Amygdala (tissue), 56 donors: ENCODE measurements at regions not wholly inside any gene's neighbourhood (a gene's known extent, or its start where the extent isn't known, plus 50 kb on each side); places are given as distances from the start of the nearest gene placed in this dataset.
A peak's percentile ranks its signal among the peaks of the same experiment; 100 is the strongest.
"Not testable (repeated sequence)": the region's sequence is repeated elsewhere in the genome, so short reads cannot be mapped to it uniquely, and the experiment has no call there.

ENCODE experiments used
- DNase-seq, 56 donors: peaks; one replicate each; lab custom pipeline; 2025; lab: John Stamatoyannopoulos, UW

DNA sequence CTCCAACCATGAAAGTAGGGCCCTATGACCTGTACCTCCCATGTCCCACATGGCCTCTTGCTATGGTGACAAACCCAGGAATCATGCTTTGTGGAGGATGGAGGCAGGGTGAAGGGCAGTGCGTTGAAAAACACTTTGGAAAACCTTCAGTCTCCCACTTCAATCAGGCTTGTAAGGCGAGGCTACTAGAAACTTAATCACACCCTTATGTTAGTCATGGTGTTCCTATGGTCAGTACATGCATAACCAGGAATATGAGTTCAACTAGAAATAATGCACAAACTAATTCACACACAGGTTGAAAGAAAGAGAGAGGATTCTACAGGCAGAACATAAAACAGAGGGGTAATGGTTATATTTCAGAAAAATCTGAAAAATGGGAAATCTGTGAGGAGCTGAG, 601.1 kb downstream of the KCTD16 start:
- DNase-seq = no peak

DNA sequence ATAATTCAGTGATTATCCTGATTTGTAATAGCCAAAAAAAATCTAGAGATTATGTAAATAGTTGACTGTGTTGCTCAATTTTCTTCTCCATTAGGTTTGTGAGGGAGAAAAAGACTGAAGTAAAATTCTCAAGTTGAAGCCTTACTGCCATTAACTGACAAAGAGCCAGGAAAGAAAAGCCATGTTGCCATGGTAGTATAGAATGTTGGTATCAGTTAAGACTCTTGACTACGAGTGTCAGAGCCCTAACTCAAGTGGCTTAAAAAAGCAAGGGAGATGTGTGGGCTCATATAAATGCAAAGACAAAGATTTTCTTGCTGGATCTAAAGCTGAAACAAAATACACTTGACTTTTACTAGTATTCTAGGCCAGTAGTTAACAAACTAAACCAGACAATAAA, 571.7 kb downstream of the KCTD16 start:
- no peak for DNase-seq

DNA sequence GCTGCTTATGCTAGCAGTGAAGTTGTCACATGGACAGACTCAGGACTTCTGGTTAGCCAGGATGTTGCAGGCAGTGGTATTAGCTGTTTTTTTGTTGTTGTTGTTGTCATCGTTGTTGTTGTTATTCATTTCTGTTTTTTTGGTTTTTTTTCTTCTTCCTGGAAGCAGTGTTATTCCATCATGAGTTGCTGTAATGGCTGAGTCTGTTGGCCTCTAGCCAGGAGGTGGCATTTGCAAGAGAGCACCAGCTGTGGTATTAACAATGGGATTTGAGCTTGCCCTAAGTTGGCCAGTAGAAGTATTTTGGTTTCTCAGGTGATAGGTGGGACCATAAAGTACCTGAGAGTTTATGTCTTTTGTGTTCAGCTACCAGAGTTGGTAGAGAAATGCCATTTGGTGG, 561.1 kb downstream of the KCTD16 start:
- DNase-seq = no peak

GRCh38 chr5:144712090-144712489, 541.4 kb downstream of the KCTD16 start:
- DNase-seq = no peak

DNA sequence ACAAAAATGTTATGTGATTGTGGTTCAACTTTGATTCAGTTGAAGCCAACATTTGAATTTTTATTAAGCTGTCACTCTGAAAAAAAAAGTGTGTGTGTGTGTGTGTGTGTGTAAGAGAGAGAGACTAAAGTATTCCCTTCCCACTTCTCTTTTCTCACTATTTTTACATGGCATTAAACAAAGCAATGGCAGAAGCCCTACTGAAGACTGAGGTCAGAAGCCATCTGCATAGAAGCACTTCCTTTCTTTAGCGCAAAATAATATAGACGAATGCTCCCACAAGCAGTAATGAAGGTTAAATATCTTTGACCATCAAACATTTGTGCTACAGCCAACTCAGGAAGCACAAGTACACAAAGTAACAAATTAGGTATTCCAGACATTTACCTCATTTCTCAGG, 540.5 kb downstream of the KCTD16 start:
- DNase-seq = no peak

DNA sequence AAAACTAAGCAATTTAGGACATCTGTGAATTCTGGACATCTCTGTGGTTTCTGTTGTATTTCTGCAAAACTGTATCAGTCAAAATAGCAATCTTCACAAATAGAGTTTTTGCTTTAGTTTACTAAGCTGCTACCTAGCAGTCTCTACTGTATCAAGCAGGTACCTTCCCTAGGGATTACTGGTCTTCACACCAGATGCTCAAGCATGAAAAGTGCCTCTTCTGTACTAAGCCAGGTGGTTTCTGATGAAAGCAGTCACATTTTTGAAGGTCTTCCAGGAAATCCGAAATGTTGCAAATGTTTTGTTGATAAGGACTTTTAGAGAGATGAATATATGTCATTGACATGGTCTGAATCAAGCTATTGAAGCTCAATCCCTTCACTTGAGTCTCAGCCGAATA, 540.0 kb downstream of the KCTD16 start:
- no peak for DNase-seq

DNA sequence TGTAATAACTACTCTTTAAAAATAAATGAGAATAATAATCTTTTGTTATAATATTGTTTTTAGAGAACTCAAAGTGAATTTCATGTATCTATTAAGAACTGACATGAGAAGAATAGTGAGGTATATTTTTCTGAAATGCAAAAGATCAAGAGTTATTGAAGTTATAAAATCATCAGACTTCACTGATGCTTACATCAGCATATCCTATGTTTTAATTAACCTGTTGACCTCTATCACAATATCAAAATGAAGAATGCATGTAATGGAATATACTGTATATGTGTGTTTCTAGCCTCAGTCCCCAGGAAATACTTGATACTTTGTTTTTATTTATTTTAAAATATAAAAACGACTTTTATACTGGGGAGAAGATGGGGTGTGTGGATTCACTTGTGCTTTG, 533.1 kb downstream of the KCTD16 start:
- DNase-seq = no peak

DNA sequence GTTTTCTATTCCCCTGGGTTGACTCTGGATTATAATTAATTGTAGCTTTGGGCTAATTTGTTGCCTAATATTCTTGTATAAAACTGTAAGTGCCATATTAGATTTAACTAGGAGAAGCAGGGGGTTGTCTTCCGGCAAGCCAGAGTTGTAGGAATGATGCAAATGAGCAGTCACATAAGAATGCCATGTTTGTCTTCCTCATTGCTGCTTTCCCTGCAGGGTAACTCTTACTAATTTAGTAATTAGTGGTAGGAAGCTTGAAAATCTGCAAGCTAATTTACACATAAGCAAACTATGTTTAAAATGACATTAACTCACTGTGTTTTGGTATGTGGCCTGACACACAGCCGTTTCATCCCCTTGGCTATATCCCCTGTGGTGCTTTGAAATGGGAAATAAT, 527.8 kb downstream of the KCTD16 start:
- DNase-seq = no peak

DNA sequence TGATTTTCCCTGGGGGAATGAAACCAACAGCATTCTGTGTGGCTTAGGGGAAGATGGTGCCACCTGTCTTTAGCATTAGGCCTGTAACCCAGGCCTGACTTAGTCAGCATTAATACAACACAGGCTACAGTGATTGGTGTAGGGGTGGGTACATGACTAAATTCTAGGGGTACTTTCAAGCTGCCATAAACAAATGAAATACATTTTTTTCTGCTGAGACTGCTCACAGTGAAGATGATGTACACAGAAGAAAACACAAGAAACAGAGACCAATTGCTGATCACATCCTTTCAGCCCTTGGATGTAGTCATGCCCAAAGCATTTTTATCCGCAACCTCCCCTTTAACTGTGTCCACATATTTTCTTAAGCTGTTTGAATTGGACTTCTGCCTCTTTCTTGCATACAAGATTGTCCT, 527.2 kb downstream of the KCTD16 start:
- no peak for DNase-seq

DNA sequence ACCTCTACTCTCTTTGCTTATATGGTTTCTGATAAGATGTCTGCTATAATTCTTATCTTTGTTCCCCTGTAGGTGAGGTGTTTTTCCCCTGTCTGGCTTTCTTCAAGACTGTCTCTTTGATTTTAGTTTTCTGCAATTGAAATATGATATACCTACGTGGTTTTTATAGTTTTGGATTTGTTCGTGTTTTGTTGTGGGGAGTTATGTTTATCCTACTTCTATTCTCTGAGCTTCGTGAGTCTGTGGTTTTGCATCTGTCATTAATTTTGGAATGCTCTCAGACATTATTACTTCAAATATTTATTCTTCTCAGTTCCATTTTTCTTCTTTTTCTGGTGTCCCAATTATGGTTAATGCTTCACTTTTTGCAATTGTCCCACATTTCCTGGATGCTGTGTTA, 521.3 kb downstream of the KCTD16 start:
- DNase-seq = no peak

- no peak for DNase-seq
Measured at GRCh38 chr5:144684899-144685298, 514.2 kb downstream of the KCTD16 start.

- DNase-seq = no peak
Measured at GRCh38 chr5:144680711-144681110, 510.0 kb downstream of the KCTD16 start.

DNA sequence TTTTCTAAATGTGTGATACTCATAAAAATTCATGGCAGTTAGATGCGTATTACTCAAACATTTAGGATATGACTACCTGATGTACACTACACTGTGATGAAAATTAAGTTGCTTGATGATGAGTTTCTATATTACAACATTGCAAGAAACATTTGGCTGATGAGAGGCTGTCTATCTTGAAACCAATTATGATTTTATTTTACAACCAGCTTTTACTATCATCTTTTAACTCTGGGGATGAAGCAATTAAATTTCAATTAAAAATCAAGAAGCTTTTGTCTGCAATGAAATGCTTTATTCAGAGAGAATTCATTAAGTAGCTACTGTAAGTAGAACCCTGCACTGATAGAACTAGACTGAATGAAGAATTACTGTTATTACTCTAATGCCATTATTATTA, 500.4 kb downstream of the KCTD16 start:
- DNase-seq = no peak

DNA sequence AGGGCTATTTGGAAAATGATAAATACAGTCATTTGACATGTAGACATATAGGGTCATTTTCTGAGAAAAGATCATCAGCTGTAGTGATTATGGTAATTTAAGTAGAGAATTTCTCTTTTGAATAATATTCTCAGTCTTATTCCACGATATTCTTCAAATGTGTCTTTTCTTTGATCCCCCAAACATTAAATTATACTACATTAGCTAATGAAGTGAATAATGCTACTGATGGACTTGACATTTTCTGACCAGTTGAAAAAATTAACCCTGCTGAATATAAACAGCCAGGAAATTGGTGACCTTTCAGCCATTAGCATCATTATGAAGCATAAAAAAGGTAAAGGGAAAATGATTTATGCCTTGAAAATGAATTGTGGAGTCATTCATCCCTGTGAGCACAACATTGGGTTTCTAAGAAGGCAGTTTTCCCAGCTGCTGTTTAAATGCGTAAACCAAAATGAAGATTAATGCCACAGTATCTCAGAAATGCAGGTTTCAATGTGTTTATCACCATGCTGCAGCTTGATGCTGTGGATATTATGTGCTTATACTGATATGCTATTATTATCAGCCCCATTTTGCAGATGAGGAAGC, 489.1 kb downstream of the KCTD16 start:
- no peak for DNase-seq

GRCh38 chr5:144644317-144644716, 473.6 kb downstream of the KCTD16 start:
- DNase-seq = no peak

DNA sequence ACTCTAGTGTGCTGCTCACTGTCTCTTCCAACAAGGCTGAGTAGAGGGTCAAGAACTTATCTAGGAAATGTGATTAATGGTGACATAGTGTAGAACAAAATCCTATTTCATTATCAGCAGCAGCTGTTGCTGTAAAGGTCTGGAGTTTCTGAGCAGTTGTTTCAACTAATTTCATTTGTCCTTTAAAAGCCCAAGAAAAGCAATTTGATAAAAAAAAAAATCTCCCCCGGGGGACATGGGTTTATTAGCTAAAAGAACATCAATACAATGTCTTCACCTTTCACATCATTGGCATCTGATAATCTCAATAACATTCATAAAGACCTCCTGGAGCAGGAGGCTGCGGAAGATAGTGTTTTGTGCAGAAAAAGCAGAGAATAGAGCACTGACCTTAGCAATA, 468.1 kb downstream of the KCTD16 start:
- no peak for DNase-seq

DNA sequence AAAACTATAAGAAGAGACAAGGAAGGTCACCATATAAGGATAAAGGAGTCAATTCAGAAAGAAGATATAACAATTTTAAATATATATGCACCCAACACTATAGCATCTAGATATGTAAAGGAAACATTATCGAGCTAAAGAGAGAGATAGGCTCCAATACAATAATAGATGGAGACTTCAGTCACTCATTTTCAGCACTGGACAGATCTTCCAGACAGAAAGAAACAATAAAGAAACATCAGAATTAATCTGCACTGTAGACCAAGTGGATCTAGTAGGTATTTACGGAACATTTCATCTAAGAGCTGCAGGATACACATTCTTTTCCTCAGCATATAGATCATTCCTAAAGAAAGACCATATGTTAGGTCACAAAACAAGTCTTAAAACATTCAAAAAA, 463.5 kb downstream of the KCTD16 start:
- no peak for DNase-seq

GRCh38 chr5:144598451-144599068, 427.9 kb downstream of the KCTD16 start:
- DNase-seq = peak in 16 of 56 donors; percentile 4 to 54 (median 10)

DNA sequence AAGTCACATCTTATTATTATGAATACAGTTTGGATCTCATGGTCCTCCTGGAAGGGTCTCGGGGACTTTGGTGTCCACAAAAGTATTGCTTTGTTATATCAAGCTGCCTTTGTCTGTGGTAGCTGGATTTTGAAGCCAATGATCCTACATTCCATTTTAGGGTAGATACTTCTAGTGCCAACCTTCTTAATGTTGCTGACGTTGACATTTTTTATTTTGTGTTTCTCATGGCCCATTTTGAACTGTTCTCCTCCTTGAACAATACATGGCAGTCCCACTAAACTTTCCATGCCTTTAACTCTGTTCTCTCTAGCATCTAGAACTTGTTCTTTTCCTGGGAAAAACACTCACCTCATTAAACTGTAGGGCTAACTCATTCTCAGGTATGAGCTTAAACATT, 425.8 kb downstream of the KCTD16 start:
- DNase-seq = no peak

DNA sequence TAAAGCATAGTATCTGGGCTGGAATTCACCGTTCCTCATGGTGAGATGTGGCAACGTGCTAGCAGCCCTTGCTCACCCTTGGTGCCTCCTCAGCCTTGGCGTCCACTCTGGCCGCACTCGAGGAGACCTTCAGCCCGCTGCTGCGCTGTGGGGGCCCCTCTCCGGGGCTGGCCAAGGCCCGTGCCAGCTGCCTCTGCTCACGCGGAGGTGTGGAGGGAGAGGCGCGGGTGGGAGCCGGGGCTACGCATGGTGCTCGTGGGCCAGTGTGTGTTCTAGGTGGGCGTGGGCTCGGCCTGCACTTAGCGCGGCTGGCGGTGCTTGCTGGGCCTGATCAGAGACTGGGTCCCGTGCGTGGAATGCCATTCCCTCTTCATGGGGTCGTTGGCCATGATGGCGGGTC, 424.2 kb downstream of the KCTD16 start:
- no peak for DNase-seq

DNA sequence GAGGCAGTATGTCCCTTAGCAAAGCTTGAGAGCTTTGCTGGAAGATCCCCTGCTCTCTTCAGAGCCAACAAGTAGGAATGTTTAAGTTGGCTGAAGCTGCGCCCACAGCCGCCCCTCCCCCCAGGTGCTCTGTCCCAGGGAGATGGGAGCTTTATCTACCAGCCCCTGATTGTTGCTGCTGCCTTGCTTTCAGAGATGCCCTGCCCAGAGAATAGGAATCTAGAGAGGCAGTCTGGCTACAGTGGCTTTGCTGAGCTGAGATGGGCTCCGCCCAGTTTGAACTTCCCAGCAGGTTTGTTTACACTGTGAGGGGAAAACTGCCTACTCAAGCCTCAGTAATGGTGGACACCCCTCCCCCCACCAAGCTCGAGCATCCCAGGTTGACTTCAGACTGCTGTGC, 423.6 kb downstream of the KCTD16 start:
- not testable (repeated sequence) for DNase-seq

DNA sequence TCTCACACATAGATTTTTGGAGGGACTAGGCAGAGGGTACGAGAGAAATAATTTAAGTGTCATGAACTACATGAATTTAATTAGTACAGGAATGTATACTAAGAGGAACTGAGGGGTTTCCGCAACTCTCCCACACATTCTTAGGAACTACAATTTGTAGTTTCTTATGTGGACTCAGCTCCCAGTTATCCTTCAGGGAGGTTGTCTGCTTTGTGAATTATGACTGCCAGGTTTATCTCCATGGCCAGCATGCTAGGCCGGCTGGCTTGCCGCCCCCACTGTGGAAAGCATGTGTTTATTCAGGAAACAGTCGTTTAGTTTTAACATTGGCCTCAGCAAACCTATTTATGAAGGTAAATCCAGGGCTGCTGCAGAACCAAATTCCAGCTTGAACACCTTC, 415.0 kb downstream of the KCTD16 start:
- DNase-seq = no peak
